ENCODE measurements at regions not wholly inside any gene's neighbourhood (a gene's known extent, or its start where the extent isn't known, plus 50 kb on each side); places are given as distances from the start of the nearest gene placed in this dataset.

DNA sequence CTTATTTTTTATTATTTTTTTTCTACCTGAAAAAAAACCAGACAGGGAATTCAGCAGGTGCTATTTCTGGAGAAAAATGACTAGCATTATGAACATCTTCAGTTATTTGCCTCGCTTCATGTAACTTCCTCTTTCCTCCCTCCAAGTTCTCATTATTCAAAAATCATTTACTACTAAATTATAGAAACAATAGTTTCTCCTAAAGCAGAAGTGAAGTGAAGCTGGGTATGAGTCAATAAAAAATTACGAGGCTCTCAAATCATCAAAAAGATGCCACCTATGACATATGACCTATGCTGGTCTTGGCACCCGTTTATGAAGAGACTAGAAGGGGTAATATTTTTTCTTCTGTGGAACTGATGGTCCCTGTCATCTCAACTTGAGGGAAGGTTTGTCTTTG, 145.0 kb upstream of the AADAT start:
- TF ChIP-seq, protein P1, sequence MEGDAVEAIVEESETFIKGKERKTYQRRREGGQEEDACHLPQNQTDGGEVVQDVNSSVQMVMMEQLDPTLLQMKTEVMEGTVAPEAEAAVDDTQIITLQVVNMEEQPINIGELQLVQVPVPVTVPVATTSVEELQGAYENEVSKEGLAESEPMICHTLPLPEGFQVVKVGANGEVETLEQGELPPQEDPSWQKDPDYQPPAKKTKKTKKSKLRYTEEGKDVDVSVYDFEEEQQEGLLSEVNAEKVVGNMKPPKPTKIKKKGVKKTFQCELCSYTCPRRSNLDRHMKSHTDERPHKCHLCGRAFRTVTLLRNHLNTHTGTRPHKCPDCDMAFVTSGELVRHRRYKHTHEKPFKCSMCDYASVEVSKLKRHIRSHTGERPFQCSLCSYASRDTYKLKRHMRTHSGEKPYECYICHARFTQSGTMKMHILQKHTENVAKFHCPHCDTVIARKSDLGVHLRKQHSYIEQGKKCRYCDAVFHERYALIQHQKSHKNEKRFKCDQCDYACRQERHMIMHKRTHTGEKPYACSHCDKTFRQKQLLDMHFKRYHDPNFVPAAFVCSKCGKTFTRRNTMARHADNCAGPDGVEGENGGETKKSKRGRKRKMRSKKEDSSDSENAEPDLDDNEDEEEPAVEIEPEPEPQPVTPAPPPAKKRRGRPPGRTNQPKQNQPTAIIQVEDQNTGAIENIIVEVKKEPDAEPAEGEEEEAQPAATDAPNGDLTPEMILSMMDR (conservative IDR thresholded peaks at IDR 0.05), result no peak
- no peak overlapping the region for H3K27ac ChIP-seq

DNA sequence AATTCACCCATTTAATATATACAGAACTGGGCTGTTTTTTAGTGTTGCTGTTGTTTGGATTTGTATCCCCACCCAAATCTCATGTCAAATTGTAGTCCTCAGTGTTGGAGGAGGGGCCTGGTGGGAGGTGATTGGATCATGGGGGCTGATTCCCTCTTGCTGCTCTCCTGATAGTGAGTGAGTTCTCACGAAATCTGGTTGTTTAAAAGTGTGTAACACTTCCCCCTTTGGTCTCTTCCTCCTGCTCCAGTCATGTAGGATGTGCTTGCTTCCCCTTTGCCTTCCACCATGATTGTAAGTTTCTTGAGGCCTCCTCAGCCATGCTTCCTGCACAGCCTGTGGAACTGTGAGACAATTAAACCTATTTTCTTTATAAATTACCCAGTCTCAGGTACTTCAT, 141.6 kb upstream of the AADAT start:
- H3K27ac ChIP-seq, result no peak overlapping the region
- TF ChIP-seq, protein P1 (conservative IDR thresholded peaks at IDR 0.05), result no peak

DNA sequence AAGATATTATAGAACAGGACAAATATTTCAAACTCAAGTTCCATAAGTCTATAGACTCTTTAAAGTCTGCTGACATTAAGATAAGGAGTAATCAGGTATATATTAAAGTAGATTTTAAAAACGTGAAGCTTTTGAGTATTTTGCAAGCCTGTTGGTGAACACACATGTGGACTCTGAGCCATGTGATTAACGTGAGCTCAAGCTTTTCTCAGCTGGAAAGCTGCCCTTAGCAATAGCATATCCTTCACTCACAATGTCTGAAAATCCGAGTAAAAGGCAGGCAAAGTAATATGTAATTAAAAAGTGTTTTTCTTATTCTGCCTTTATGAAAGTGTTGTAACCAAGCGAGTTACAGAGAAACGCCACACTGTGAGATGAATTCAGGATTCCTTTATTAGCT, 140.5 kb upstream of the AADAT start:
- TF ChIP-seq, protein P1 (conservative IDR thresholded peaks at IDR 0.05), result no peak
- no peak overlapping the region for H3K27ac ChIP-seq

DNA sequence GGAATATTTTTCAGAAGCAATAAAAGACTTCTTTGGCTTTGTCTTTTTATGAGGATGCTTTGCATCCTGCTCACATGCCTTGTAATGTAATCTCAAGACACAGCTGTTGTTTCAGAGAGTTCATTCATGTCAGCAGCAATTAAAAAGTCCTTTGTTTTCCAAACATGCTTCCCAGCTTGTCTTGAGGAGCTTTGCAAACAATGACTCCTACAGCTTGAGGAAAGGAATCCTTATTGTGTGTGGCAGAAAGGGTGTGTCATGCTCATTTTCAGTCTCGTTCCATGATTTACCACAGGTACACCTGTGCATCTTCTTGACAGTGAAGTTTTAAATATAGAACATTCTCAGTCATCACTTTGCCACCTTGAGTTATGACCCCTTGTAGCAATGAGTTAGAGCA, 139.2 kb upstream of the AADAT start:
- TF ChIP-seq, protein P1 (conservative IDR thresholded peaks at IDR 0.05), result no peak
- H3K27ac ChIP-seq, result no peak overlapping the region

DNA sequence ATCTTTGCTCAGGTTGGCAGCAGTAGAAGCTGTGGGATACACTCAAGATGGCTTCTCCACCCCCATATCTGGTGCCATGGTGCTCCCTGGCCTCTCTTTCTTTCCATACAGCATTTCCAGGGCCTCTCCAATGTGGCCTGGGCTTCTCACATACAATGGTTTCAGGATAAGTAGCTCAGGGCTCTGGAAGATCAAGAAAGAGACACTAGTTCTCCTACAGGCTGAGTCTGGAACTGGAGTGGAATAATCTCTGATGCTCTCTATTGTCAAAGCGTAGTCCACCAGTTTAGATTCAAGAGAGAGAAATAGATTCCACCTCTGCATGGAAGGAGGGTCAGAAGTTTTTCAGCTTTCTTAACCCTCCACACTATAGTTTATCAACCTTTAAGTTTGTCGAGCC, 138.2 kb upstream of the AADAT start:
- no peak overlapping the region for H3K27ac ChIP-seq
- TF ChIP-seq, protein P1 (conservative IDR thresholded peaks at IDR 0.05), result no peak; the same call in 1 of the 2 replicates

DNA sequence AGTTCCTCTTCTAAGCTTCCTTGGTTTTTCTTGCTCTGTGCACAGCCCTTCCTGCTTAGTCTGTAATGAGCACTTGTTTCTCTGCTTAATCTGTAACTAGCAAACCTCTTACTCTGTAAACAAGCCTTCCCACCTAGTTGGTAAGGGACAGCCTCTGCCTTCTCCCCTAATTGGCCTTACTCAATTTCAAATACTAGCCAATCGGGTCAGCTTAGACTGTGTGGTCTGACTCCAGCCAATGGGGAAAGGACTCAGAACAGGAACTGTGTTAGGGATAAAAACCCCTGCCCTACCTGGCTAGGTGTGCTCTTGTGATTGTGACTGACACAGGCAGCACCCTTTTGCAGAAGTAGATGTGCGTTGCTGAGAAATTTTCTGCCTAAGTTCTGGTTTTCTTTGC, 136.5 kb upstream of the AADAT start:
- TF ChIP-seq, protein P1 (conservative IDR thresholded peaks at IDR 0.05), result no peak
- no peak overlapping the region for H3K27ac ChIP-seq

DNA sequence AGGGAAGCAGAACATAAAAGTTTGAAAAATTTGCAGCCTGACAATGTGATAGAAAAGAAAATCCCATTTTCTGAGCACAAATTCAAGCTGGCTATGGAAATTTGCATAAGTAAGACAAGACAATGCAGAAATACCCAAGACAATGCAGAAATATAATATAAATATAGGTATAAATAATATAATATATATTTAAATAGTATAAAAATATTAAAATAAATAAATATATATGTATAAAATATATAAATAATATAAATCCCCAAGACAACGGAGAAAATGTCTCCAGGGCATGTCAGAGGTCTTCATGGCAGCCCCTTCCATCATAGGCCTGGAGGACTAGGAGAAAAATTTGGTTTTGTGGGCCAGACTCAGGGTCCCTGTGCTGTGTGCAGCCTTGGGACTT, 125.0 kb upstream of the AADAT start:
- TF ChIP-seq, protein P1 (conservative IDR thresholded peaks at IDR 0.05), result no peak

DNA sequence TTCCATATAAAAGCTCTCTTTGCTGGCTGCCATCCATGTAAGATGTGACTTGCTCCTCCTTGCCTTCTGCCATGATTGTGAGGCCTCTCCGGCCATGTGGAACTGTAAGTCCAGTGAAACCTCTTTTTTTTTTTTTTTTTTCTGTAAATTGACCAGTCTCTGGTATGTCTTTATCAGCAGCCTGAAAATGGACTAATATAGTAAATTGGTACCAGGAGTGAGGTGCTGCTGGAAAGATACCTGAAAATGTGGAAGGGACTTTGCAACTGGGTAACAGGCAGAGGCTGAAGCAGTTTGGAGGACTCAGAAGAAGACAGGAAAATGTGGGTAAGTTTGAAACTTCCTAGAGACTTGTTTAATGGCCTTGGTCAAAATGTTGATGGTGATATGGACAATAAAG, 124.3 kb upstream of the AADAT start:
- H3K27ac ChIP-seq, result no peak overlapping the region
- TF ChIP-seq, protein P1 (conservative IDR thresholded peaks at IDR 0.05), result no peak

More for the DNA sequence above, 125.0 kb upstream of the AADAT start:
- H3K27ac ChIP-seq, result no peak overlapping the region
